ENCODE measurements at regions not wholly inside any gene's neighbourhood (a gene's known extent, or its start where the extent isn't known, plus 50 kb on each side); places are given as distances from the start of the nearest gene placed in this dataset.

DNA sequence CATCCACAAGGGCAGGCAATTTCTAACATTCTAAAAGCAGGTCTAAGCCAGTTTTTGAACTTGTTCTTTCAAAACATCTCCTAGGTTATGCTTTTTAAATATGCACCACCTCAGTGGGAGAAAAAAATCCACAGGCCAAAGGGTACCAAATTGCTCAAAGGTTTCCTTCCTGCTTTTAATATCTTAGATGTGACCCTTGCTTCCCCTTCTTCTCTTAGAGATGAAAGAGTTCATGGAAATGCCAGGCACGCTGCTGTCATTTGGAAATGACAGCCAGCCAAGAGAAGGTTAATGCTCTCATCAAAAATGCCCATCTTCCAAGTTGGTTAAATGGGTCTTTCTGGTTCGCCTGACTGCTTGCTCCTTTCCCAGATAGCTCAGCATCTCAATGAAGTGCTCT, 497.1 kb downstream of the CD83 start:
- TF ChIP-seq, protein P1, sequence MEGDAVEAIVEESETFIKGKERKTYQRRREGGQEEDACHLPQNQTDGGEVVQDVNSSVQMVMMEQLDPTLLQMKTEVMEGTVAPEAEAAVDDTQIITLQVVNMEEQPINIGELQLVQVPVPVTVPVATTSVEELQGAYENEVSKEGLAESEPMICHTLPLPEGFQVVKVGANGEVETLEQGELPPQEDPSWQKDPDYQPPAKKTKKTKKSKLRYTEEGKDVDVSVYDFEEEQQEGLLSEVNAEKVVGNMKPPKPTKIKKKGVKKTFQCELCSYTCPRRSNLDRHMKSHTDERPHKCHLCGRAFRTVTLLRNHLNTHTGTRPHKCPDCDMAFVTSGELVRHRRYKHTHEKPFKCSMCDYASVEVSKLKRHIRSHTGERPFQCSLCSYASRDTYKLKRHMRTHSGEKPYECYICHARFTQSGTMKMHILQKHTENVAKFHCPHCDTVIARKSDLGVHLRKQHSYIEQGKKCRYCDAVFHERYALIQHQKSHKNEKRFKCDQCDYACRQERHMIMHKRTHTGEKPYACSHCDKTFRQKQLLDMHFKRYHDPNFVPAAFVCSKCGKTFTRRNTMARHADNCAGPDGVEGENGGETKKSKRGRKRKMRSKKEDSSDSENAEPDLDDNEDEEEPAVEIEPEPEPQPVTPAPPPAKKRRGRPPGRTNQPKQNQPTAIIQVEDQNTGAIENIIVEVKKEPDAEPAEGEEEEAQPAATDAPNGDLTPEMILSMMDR (IDR thresholded peaks at IDR 0.05; ENCODE audit: low read depth, low read length), result no peak

DNA sequence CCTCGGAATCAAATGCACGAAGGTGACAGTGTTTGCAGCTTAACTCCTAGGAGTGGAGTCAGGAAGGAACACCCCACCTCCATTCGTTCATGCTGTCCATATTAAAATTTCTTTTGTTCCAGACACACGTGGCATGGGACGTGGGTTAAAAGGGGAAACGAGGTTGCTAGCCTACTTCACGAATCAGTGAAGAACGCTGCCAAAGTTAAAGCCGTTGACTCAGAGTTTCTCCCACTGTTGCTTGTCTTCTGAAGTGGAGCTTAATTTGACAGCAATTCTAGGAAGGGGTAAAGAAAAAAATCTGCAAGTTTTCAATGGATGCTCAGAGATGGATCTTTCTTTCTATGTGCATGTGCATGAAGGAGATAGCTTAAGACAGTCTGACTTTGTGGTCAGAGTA, 499.1 kb downstream of the CD83 start:
- no peak overlapping the region for H3K4me3 ChIP-seq (ENCODE audit: low read depth, low read length)
- TF ChIP-seq, protein P1 (IDR thresholded peaks at IDR 0.05; ENCODE audit: low read depth, low read length), result no peak

More for the DNA sequence above, 497.1 kb downstream of the CD83 start:
- no peak overlapping the region for H3K4me3 ChIP-seq (ENCODE audit: low read depth, low read length)

DNA sequence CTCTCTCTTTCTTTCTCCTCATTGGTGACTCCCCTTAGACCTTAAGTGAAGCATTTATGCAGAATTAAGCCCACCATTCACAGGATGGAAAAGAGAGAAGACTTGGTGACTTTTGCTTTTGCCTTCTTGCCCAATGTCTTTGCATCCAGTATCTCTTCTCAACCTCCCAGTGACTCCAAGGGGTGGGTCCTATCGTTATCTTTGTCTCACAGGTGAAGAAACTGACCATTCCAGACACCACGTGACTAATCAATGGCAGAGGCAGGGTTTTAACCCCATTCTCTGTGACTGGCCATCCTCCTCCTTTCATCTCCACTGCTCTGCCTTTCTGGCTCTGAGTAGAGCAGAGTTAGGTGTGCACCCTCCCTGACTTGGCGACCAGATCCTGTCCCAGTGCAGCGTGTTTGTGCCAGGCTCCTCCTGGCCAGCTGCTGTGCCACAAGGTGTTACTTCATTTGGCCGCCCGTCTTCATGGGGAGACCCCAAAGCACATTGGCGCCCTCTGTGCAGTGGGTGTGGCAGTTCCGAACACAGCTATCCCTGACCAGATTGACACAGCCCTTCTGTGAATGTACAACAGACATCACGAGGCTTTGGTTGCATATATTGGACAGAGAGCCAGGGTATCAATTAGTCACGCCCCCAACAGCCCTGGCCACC, 501.3 kb downstream of the CD83 start:
- no peak overlapping the region for H3K4me3 ChIP-seq (ENCODE audit: low read depth, low read length)
- TF ChIP-seq, protein P1 (IDR thresholded peaks at IDR 0.05; ENCODE audit: low read depth, low read length), result no peak

DNA sequence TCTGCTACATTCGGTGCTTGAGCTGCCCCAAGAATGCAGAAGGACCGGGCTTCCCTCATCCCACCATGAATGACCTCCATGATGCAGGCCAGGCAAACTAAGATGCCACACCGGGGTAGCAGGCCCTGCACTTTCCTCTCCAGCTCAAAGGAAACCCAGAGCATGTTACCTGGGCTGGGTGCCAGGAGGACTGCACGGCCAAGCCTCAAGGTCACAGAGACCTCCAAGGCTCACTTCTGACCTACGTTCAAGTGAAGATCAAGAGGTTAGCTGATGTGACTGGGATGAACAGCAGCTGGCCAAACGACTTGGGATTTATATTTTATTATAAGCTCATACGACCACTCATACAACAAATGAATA, 501.8 kb downstream of the CD83 start:
- no peak overlapping the region for H3K4me3 ChIP-seq (ENCODE audit: low read depth, low read length)
- TF ChIP-seq, protein P1 (IDR thresholded peaks at IDR 0.05; ENCODE audit: low read depth, low read length), result no peak

DNA sequence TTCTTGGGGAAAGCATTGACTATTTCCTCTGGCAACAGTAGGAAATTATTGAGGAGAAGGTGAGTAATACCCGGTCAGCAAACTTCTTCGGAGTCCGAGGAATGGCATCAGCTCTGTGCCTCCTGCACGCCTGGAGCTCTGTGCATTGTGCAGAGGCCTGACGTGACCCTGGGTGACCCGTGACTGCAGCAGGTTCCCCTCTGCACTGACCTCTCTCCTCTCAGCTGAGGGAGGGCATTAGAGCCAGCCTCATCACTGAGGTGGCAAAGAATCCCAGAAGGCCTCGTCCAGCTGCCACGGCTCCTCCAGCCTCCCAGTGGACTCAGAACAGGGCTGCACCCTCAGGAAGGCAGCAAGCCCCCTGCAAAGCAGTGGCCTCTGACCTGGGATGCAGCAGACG, 502.9 kb downstream of the CD83 start:
- no peak overlapping the region for H3K4me3 ChIP-seq (ENCODE audit: low read depth, low read length)
- TF ChIP-seq, protein P1 (IDR thresholded peaks at IDR 0.05; ENCODE audit: low read depth, low read length), result no peak

DNA sequence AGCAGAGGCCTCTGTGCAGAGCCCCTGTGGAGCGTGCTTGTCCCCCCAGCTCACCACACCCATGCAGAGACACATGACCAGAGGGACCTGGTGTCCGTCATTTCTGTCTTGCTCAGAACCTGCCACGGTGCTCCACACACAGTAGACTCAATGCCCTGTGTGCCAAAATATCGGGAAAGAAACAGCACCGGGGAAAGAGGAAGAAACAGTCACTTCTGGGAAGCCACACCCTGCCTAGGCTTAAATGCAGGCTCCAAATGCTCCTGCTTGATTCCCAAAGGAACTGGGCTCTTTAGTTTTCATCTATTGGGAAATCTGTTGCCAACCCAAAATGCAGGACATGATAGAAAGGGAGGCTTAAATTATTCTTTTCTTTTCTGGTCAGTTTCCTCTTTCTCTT, 503.9 kb downstream of the CD83 start:
- H3K4me3 ChIP-seq (ENCODE audit: low read depth, low read length), result no peak overlapping the region
- TF ChIP-seq, protein P1 (IDR thresholded peaks at IDR 0.05; ENCODE audit: low read depth, low read length), result no peak

DNA sequence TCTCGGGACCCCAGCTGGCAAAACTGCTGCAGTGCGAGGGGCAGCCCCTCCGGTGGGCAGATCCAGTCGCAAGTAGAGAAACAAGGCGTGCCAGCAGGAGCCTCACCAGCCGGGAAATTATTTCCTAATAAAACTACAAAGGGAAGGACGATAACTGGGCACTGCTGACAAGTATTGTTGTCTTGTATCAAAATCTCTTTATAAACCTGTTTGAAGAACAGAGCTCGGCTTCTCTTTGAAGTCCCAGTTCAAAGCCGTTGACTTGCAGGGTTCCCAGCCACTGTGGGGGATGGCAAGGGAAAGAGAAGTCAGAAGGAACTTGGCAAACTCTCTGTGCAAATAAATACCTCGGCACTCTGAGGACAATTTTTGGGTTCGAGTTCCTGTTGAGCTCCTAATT, 504.5 kb downstream of the CD83 start:
- no peak overlapping the region for H3K4me3 ChIP-seq (ENCODE audit: low read depth, low read length)

More for the DNA sequence above, 504.5 kb downstream of the CD83 start:
- TF ChIP-seq, protein P1 (IDR thresholded peaks at IDR 0.05; ENCODE audit: low read depth, low read length), result no peak

Measured in WI38 (cell line).